HUES6 (cell line): ENCODE measurements at regions not wholly inside any gene's neighbourhood (a gene's known extent, or its start where the extent isn't known, plus 50 kb on each side); places are given as distances from the start of the nearest gene placed in this dataset.
A peak's percentile ranks its signal among the peaks of the same experiment; 100 is the strongest.

Experiments used
- H3K27ac ChIP-seq: 2 replicates; pipeline ENCODE4 v1.7.0; 2013; ENCODE audit warnings: low read depth, mild to moderate bottlenecking, low read length, inconsistent platforms
- H3K27me3 ChIP-seq: 2 replicates; pipeline ENCODE4 v1.6.1; 2013; ENCODE audit warnings: low read length; ENCODE audit not compliant: control insufficient read depth, insufficient read depth
- H3K36me3 ChIP-seq: 2 replicates; pipeline ENCODE4 v1.6.1; 2013; ENCODE audit warnings: low read length; ENCODE audit not compliant: control insufficient read depth, insufficient read depth
- H3K4me1 ChIP-seq: 2 replicates; pipeline ENCODE4 v1.6.1; 2013; ENCODE audit warnings: low read length; ENCODE audit not compliant: control insufficient read depth, insufficient read depth
- H3K4me3 ChIP-seq: 2 replicates; pipeline ENCODE4 v1.5.1; 2013; ENCODE audit warnings: low read depth, low read length
- H3K9ac ChIP-seq: one replicate; pipeline ENCODE4 v1.6.1; 2013; ENCODE audit warnings: mild to moderate bottlenecking, low read length
- H3K9me3 ChIP-seq: 2 replicates; pipeline ENCODE4 v1.6.1; 2013; ENCODE audit warnings: low read depth, low read length; ENCODE audit not compliant: control insufficient read depth, insufficient read depth

DNA sequence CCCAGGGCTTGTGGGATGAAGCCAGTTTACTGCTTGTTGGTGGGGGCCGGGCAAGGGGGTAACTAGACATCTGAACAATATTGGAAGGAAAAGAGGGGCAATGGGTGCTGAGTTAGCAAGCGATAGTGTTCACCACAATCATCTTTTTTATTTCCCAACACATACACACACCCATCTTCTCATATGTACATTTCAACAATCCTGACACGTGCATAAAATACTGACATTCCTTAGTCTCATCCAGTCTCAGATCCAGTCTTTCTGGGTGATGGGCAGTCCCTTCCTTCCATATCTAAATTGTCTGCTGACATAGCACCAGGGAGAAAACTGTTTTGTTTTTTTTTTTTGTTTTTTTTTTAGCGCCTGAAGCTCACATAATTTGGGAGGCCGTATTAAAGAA, 333.6 kb upstream of the TRPC7 start:
- Histone ChIP-seq H3K27me3 (no peaks in the 10 kb centered on the region), H3K27ac (no peak overlapping the region), H3K4me1 (peaks cover 9% of the 10 kb centered on the region), H3K4me3 (no peak overlapping the region), H3K36me3 (no peaks in the 10 kb centered on the region), H3K9ac (no peak overlapping the region), H3K9me3 (no peaks in the 10 kb centered on the region)

DNA sequence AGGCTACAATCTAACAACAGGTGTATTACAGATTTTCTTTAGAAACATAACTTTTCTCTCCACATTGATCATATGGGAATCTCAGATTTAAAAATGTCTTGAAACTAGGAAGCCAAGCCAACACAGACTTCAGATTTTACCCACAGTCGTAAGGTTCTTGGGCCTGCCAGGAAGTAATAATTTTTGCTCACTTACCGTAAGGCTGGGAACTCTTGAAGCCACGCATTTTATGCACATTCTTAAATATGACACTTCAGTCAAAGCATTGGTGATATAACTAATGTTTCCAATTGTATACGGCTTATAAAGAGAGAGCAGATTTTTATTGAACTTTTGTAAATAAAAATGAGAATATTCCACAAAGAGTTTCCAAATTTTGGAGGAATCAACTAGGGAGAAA, 328.9 kb upstream of the TRPC7 start:
- Histone ChIP-seq H3K27me3 (no peaks in the 10 kb centered on the region), H3K27ac (no peak overlapping the region), H3K9me3 (peaks cover 7% of the 10 kb centered on the region; the same call in 1 of the 2 replicates), H3K9ac (no peak overlapping the region), H3K36me3 (no peaks in the 10 kb centered on the region), H3K4me1 (peaks cover 9% of the 10 kb centered on the region), H3K4me3 (no peak overlapping the region)

DNA sequence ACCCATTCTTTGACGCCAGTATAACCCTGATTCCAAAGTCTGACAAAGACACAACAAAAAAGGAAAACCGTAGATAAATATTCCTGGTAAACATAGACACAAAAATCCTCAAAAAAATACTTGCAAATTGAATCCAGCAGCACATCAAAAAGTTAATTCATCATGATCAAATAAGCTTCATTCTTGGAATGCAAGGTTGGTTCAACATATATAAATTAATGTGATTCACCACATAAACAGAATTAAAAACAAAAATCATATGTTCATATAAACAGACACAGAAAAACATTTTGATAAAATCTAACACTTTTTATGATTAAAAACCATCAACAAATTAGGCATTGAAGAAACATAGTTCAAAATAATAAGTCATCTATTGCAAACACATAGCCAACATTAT, 324.2 kb upstream of the TRPC7 start:
- Histone ChIP-seq H3K27me3 (no peaks in the 10 kb centered on the region), H3K4me1 (peaks cover 5% of the 10 kb centered on the region), H3K9ac (no peak overlapping the region), H3K27ac (no peak overlapping the region), H3K9me3 (peaks cover 40% of the 10 kb centered on the region), H3K4me3 (no peak overlapping the region), H3K36me3 (peaks cover 3% of the 10 kb centered on the region; the same call in 1 of the 2 replicates)

DNA sequence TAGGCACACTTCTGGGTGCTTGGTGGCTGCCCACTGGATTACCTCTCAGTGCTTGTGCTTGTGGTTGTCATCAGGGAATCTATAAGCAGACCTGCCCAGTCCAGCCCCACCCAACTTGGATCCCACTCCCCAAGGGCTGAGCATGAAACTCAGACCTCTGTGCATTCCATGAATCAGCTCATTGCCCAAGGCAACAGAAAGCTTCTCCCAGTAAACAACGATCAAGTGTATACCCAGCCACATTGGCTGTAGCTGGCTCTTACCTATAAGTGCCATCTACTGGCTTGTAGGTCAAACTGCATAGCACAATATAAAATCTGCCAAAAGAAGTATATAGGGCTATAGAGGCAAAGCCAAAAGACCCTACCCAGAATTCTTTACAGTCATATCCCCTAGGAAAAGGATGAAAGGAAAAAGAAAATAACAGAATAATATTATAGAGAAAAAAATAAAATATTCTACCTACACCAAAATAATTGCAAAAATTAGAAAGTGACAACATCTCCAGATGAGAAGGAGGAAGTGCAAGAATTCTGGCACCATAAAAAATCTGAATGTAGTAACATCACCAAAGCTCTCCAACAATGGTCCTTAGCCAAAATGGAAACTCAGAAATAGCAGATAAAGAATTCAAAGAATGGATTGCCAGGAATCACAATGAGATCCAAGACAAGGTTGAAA, 321.0 kb upstream of the TRPC7 start:
- Histone ChIP-seq H3K4me1 (peaks cover 5% of the 10 kb centered on the region), H3K4me3 (no peak overlapping the region), H3K9me3 (peaks cover 62% of the 10 kb centered on the region), H3K27me3 (no peaks in the 10 kb centered on the region), H3K36me3 (peaks cover 3% of the 10 kb centered on the region; the same call in 1 of the 2 replicates), H3K9ac (no peak overlapping the region), H3K27ac (peak overlapping the region; percentile 78)

DNA sequence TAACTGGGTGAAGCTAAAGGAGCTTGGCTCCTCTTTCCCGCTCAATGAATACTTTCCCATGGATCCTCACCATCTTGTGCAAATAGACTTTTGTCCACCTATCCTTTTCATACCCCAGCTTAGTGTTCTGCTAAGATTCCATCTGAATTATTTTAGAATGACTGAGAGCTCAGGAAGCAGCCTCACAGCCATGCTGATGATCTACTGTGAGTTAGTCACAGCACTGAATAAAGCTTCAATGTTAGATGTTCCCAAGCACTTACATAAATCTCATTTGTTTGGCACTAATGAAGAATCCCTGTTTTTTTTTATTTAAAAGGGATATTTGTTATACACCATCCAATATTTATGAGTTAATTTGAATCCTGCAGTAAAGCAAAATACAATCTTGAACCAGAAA, 317.6 kb upstream of the TRPC7 start:
- H3K27ac ChIP-seq, result no peak overlapping the region
- peaks cover 5% of the 10 kb centered on the region for H3K4me1 ChIP-seq
- peaks cover 7% of the 10 kb centered on the region; the same call in 1 of the 2 replicates for H3K36me3 ChIP-seq
- peaks cover 63% of the 10 kb centered on the region for H3K9me3 ChIP-seq
- H3K9ac ChIP-seq, result no peak overlapping the region
- no peaks in the 10 kb centered on the region for H3K27me3 ChIP-seq
- no peak overlapping the region for H3K4me3 ChIP-seq

DNA sequence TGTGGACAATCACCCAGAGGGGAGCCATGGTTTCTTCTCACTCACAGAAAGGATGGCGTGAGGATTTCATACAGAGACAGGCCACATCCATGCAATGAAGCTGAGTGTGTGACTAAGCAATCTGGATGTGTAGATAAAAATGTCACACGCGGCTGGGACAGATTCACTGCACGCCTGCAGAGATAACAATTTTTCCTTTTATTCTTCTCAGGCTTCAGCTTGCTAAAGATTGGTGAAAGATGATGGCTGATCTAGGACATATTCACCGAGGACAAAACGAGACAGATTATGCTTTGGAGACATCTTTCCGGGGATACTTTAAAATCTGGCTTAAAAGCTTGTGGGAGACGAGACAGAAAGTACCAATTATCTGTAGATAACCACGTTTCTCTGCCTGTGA, 313.9 kb upstream of the TRPC7 start:
- no peaks in the 10 kb centered on the region for H3K27me3 ChIP-seq
- H3K4me3 ChIP-seq, result no peak overlapping the region
- peaks cover 4% of the 10 kb centered on the region; the same call in 1 of the 2 replicates for H3K36me3 ChIP-seq
- H3K4me1 ChIP-seq, result no peaks in the 10 kb centered on the region
- peaks cover 41% of the 10 kb centered on the region for H3K9me3 ChIP-seq
- no peak overlapping the region for H3K27ac ChIP-seq
- no peak overlapping the region for H3K9ac ChIP-seq

DNA sequence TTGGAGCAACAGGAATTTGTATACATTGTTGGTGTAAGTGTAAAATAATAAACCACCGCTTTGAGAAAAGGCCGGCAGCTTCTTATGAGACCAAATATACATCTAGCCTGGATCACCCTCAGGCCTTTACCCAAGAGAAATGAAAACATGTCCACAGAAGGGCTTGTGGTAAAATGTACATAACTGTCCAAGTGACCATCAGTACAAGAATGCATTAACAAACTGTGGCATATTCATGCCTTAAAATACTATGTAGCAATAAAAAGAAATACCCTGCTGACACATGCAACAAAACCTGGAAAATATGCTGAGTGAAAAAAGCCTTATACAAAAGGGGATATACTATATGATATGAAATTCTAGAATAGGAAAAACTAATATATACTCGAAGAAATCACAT, 311.9 kb upstream of the TRPC7 start:
- Histone ChIP-seq H3K4me3 (no peak overlapping the region), H3K9me3 (peaks cover 26% of the 10 kb centered on the region), H3K36me3 (0 out of 2 replicates have a peak, but pooled peaks cover 4% of the 10 kb centered on the region), H3K27me3 (no peaks in the 10 kb centered on the region), H3K9ac (no peak overlapping the region), H3K4me1 (no peaks in the 10 kb centered on the region), H3K27ac (no peak overlapping the region)

DNA sequence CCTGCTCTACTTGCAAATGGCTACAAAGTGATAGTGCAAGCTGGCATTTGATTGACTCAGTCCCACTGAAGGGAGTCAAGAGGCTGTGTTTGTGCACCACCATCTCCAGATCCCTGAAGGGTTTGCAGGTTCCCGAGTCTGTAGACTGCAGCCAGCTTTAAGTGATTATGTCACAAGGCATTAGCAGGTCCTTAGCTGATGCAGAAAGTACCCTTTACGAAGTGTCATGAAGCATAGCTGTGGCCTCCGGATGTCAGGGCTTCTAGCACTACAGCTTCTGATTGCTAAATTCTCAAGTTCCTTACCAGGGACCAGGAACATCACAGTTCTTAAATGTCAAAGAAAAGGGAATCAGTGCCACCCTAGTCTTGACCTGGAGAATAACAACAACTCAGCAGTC, 311.3 kb upstream of the TRPC7 start:
- Histone ChIP-seq H3K27ac (no peak overlapping the region), H3K9ac (no peak overlapping the region), H3K27me3 (no peaks in the 10 kb centered on the region), H3K36me3 (0 out of 2 replicates have a peak, but pooled peaks cover 4% of the 10 kb centered on the region), H3K4me3 (no peak overlapping the region), H3K4me1 (no peaks in the 10 kb centered on the region), H3K9me3 (peaks cover 24% of the 10 kb centered on the region)

DNA sequence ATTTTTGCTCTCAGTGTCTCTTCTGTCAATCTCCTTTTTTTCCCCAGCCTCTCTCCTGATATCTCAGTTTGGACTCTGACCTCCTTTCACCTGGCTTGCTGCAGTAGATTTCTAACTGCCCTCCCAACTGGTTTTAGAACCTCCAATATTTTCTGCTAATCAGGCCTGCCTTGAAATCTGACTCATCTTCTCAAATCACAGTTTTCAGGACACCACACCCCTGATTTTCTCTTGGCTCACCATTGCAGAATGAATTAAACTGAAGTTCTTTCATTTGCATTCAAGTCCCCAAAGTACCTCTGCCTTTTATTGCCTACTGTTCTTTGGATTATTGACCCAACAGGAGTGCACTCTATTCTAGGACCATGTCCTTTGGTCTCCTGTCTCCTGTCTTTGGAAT, 310.4 kb upstream of the TRPC7 start:
- no peak overlapping the region for H3K4me3 ChIP-seq
- H3K27me3 ChIP-seq, result no peaks in the 10 kb centered on the region
- H3K27ac ChIP-seq, result no peak overlapping the region
- H3K4me1 ChIP-seq, result no peaks in the 10 kb centered on the region
- 0 out of 2 replicates have a peak, but pooled peaks cover 4% of the 10 kb centered on the region for H3K36me3 ChIP-seq
- H3K9ac ChIP-seq, result no peak overlapping the region
- H3K9me3 ChIP-seq, result peaks cover 16% of the 10 kb centered on the region

DNA sequence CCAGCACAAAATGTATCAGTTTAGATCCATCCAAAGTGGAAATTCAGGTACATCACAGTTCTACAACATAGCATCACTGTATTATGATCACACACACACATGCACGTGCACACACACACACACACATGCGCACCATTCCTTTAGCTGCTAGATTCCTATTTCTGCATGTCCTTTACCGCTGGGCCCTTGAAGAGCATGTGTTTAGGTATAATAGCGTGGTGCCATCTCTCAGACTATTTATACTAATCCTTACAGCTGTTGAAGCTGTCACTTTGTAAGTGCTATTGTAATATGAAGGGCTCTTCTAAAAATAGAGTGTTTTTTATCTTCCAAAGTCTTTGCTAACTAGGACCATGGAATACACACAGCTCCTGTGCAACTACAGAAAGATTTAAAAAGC, 308.8 kb upstream of the TRPC7 start:
- no peak overlapping the region for H3K9ac ChIP-seq
- H3K27ac ChIP-seq, result no peak overlapping the region
- H3K4me3 ChIP-seq, result no peak overlapping the region
- H3K4me1 ChIP-seq, result no peaks in the 10 kb centered on the region
- H3K9me3 ChIP-seq, result peaks cover 5% of the 10 kb centered on the region; the same call in 1 of the 2 replicates
- no peaks in the 10 kb centered on the region for H3K27me3 ChIP-seq
- no peaks in the 10 kb centered on the region for H3K36me3 ChIP-seq

DNA sequence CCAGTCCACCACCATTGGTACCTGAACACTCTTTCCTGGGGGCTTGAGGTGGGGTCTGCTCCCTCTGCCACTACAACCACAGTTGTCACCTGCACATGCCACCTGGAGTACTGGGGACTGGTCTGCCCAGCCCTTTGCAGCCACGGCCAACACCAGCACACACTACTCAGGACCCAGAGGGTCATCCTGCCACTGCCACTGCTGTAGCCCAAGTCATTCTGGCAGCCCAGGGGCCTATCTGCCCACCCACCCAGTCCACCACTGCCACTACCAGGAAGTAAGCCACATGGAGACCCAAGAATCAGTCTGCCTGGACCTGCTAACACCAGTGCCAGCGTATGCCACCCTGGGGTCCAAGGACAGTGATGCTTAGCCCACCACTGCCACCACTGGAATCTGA, 302.4 kb upstream of the TRPC7 start:
- Histone ChIP-seq H3K27ac (no peak overlapping the region), H3K4me1 (peaks cover 12% of the 10 kb centered on the region; the same call in 1 of the 2 replicates), H3K4me3 (no peak overlapping the region), H3K36me3 (no peaks in the 10 kb centered on the region), H3K9ac (no peak overlapping the region), H3K9me3 (peaks cover 8% of the 10 kb centered on the region; the same call in 1 of the 2 replicates), H3K27me3 (no peaks in the 10 kb centered on the region)
